Stomach (tissue), 8 donors: ENCODE measurements at regions not wholly inside any gene's neighbourhood (a gene's known extent, or its start where the extent isn't known, plus 50 kb on each side); places are given as distances from the start of the nearest gene placed in this dataset.

Experiments
- DNase-seq, 2 donors: peaks; one replicate each; pipeline versions ENCODE4 v3.0.0 to v3.0.0-alpha.2; 2013 to 2019
- H3K27ac ChIP-seq, 5 donors: fragments of 200-600 bp in 4 of 5; sonication (generic) in 4 of 5; one replicate each; pipeline ENCODE4 v1.5.1; 2013 to 2019; ENCODE audit warnings: mild to moderate bottlenecking in 1 of 5, moderate library complexity in 1 of 5
- H3K27me3 ChIP-seq, 3 donors: fragments of 200-600 bp; sonication (generic); one replicate each; pipeline ENCODE4 v1.5.1; 2017 to 2019; ENCODE audit warnings: mixed run types in 1 of 3
- H3K36me3 ChIP-seq, 4 donors: fragments of 200-600 bp; sonication (generic); 1 replicate in 3 of 4; 2 replicates in 1 of 4; pipeline ENCODE4 v1.5.1; 2016 to 2019
- H3K4me1 ChIP-seq, 4 donors: fragments of 200-600 bp; sonication (generic); one replicate each; pipeline ENCODE4 v1.5.1; 2016 to 2019
- H3K4me3 ChIP-seq, 4 donors: fragments of 200-600 bp; sonication (generic) in 3 of 4; one replicate each; pipeline ENCODE4 v1.5.1; 2016 to 2019; ENCODE audit warnings: mild to moderate bottlenecking in 1 of 4
- H3K9me3 ChIP-seq, 4 donors: fragments of 200-600 bp; sonication (generic); one replicate each; pipeline ENCODE4 v1.5.1; 2016 to 2019
- CTCF ChIP-seq, 7 experiments: fragments of 450-650 bp in 4 of 7; fragments of 200-600 bp in 3 of 7; sonication (generic) in 3 of 7; IDR thresholded peaks; one replicate each; pipeline ENCODE4 v1.5.1; 2016 to 2019; ENCODE audit warnings: antibody characterized with exemption in 7 of 7, control low read depth in 2 of 7, mild to moderate bottlenecking in 1 of 7
- EP300 ChIP-seq: sonication (generic); formaldehyde crosslinking; IDR thresholded peaks from one replicate; pipeline ENCODE4 v1.6.1; 2017; ENCODE audit warnings: antibody characterized with exemption
- POLR2A ChIP-seq, 4 donors: fragments of 450-650 bp; IDR thresholded peaks; one replicate each; pipeline ENCODE4 v1.6.1; 2016; ENCODE audit warnings: antibody characterized with exemption in 4 of 4, control low read depth in 2 of 4, mild to moderate bottlenecking in 1 of 4, moderate library complexity in 1 of 4
- POLR2AphosphoS5 ChIP-seq, 3 donors: sonication (generic); formaldehyde crosslinking; IDR thresholded peaks; one replicate each; pipeline ENCODE4 v1.6.1; 2016; ENCODE audit warnings: antibody characterized with exemption in 3 of 3
- WGBS, 5 donors: extraction: QIAGEN DNeasy Blood & Tissue Kit in 3 of 5; methylation state at CpG; one replicate each; pipeline versions ENCODE4 v1.1.5 to v1.1.7; 2013 to 2018; 5-methylcytosine and 5-hydroxymethylcytosine counted together
- intact Hi-C: fragments of 100-400 bp; cut with DNase I; formaldehyde crosslinking; loops from one replicate; pipeline ENCODE4 v1.15.1; 2023; ENCODE audit warnings: low total_unique reads
- donor health status: healthy with polysubstance abuse.
- donor health status: Bipolar disorder and iron deficiency.
- donor health status: healthy.

DNA sequence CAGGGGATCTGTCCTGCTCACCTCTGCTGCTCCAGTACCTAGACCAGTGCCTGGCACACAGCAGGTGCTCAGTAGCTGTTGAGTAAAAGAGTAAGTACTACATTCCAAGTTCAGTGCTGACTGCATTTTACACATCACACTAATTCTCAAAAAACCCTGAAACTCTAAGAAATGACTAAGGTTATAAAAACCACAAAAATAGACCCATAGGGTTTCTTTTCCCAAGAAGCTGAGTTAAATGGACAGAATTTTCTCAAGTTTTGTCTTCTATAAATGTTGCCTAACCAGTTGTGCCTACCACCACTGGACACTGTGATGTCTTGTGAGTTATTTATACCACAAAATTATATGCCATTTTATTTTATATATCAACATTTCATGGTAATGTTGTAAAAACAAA, 78.9 kb upstream of the RXFP1 start:
- no peak for DNase-seq
- Histone ChIP-seq H3K36me3 (no peaks in the 10 kb centered on the region), H3K4me3 (no peak overlapping the region), H3K4me1 (no peaks in the 10 kb centered on the region), H3K9me3 (peaks cover 0 to 5% (median 0%) of the 10 kb centered on the region in 4 donors), H3K27me3 (no peaks in the 10 kb centered on the region), H3K27ac (no peak overlapping the region)
- intact Hi-C loops, result no loop called here
- TF ChIP-seq EP300, result no peak
- no peak for TF ChIP-seq CTCF (IDR thresholded peaks at IDR 0.05)
- no peak for TF ChIP-seq POLR2AphosphoS5 (IDR thresholded peaks at IDR 0.05)
- no peak for TF ChIP-seq POLR2A (IDR thresholded peaks at IDR 0.05)

DNA sequence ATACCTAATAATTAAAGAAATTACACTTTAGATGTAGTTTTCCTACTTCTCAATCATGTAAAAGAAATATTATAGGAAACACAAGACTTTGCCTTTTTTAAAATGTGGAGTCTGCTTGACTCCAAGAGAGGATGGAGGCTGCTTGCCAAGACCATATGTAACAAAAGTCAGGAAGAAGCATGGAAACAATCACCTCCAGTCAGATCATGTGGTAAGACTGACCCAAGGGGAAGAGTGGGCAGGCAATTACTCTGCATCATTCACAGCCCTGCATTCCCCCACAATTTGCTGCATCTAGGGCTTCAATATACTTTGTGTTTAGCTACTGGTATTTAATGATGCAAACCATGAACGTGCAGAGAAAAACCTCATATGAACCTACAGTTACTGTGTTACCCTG, 78.0 kb upstream of the RXFP1 start:
- TF ChIP-seq POLR2A (IDR thresholded peaks at IDR 0.05), result no peak
- TF ChIP-seq EP300, result no peak
- no peak for TF ChIP-seq CTCF (IDR thresholded peaks at IDR 0.05)
- no peak for TF ChIP-seq POLR2AphosphoS5 (IDR thresholded peaks at IDR 0.05)
- Histone ChIP-seq H3K4me1 (no peaks in the 10 kb centered on the region), H3K36me3 (no peaks in the 10 kb centered on the region), H3K27me3 (no peaks in the 10 kb centered on the region), H3K4me3 (no peak overlapping the region), H3K27ac (no peak overlapping the region), H3K9me3 (peaks cover 0 to 5% (median 0%) of the 10 kb centered on the region in 4 donors)
- intact Hi-C loops, result no loop called here
- WGBS, 5 donors, result 59 to 82% (median 77%) methylated on average over 1 of the region's 1 CpG
- DNase-seq, result no peak

DNA sequence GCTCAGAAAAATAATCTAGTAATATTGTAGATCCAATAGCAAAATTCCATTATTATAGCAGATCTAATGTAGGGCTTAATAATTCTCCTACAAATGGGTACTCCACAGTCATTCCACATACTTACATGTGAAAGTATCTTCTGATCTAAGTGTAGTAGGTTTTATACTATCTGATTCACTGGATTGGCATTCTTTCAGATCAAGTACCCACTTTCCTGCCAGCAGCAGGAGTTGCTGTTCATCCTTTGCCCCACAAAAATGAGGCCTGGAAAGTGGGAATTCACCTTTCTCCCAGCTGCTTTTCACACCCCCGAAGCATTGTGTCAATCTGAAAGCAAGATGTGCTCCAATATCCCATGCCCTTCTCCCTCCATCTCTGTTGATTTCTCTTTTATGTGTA, 77.1 kb upstream of the RXFP1 start:
- DNase-seq, result no peak
- no peak overlapping the region for H3K4me3 ChIP-seq
- H3K27ac ChIP-seq, result no peak overlapping the region
- intact Hi-C loops, result no loop called here
- no peaks in the 10 kb centered on the region for H3K36me3 ChIP-seq
- 70 to 82% (median 78%) methylated on average over 1 of the region's 1 CpG for WGBS, 5 donors
- H3K9me3 ChIP-seq, result peaks cover 0 to 2% (median 0%) of the 10 kb centered on the region in 4 donors
- no peak for TF ChIP-seq POLR2A (IDR thresholded peaks at IDR 0.05)
- TF ChIP-seq EP300, result no peak
- TF ChIP-seq POLR2AphosphoS5 (IDR thresholded peaks at IDR 0.05), result no peak
- TF ChIP-seq CTCF (IDR thresholded peaks at IDR 0.05), result no peak
- no peaks in the 10 kb centered on the region for H3K4me1 ChIP-seq
- H3K27me3 ChIP-seq, result no peaks in the 10 kb centered on the region

DNA sequence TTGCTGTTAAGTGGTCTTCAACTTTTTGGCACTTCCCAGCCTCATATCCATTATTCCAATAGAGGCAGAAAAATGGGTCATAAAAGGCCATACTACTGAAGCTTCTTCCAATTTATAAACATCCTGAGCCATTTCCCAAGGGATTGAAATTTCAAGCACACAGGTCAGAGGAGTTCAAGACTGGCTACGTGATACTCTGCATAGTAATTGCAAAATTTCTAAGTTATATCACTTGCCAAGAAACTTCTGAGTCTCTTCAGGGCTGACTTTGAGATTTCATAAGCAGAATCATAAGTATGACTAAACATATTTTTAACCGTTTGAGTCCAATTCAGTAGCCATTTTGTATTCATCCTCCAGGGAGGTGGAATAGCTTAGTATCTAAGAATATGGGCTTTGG, 75.6 kb upstream of the RXFP1 start:
- no peak overlapping the region for H3K27ac ChIP-seq
- no peak for DNase-seq
- no peaks in the 10 kb centered on the region for H3K36me3 ChIP-seq
- no peaks in the 10 kb centered on the region for H3K27me3 ChIP-seq
- 57 to 84% (median 67%) methylated on average over 2 of the region's 2 CpGs for WGBS, 5 donors
- no peak overlapping the region for H3K4me3 ChIP-seq
- H3K9me3 ChIP-seq, result no peaks in the 10 kb centered on the region
- intact Hi-C loops, result no loop called here
- TF ChIP-seq CTCF (IDR thresholded peaks at IDR 0.05), result no peak
- TF ChIP-seq POLR2A (IDR thresholded peaks at IDR 0.05), result no peak
- TF ChIP-seq POLR2AphosphoS5 (IDR thresholded peaks at IDR 0.05), result no peak
- TF ChIP-seq EP300, result no peak
- H3K4me1 ChIP-seq, result no peaks in the 10 kb centered on the region
